WTC11 (cell line): ENCODE measurements at regions not wholly inside any gene's neighbourhood (a gene's known extent, or its start where the extent isn't known, plus 50 kb on each side); places are given as distances from the start of the nearest gene placed in this dataset.

Experiments used
- ATAC-seq: fragments of 200-7000 bp; cut with Tn5 transposase; 2 replicates; pipeline ENCODE4 v1.10.0; 2021; ENCODE audit warnings: mild to moderate bottlenecking, moderate library complexity
- CTCF ChIA-PET: fragments of 300-600 bp; sonication (Branson Sonifier 250); formaldehyde crosslinking; loops from one replicate; lab custom pipeline; 2021; ENCODE audit warnings: antibody characterized with exemption; lab: Charles Lee
- POLR2A ChIA-PET: fragments of 350-600 bp; sonication (Branson Sonifier 250); formaldehyde crosslinking; loops from one replicate; lab custom pipeline; 2021; ENCODE audit warnings: antibody characterized with exemption; lab: Charles Lee
- DNase-seq: peaks from one replicate; pipeline ENCODE4 v3.0.0; 2021; ENCODE audit warnings: low spot score
- H3K27ac Mint-ChIP-seq: 2 replicates; pipeline ENCODE4 v1.8.0; 2021; ENCODE audit warnings: mixed read lengths
- H3K27me3 Mint-ChIP-seq: 2 replicates; pipeline ENCODE4 v1.8.0; 2021; ENCODE audit warnings: low read depth, mild to moderate bottlenecking, moderate library complexity, mixed read lengths
- H3K36me3 Mint-ChIP-seq: 2 replicates; pipeline ENCODE4 v1.8.0; 2021; ENCODE audit warnings: mixed read lengths
- H3K4me1 Mint-ChIP-seq: 2 replicates; pipeline ENCODE4 v1.8.0; 2022; ENCODE audit warnings: mixed read lengths
- H3K4me3 Mint-ChIP-seq: 2 replicates; pipeline ENCODE4 v1.8.0; 2021; ENCODE audit warnings: mild to moderate bottlenecking, moderate library complexity, mixed read lengths
- H3K9me3 Mint-ChIP-seq: 2 replicates; pipeline ENCODE4 v1.8.0; 2021; ENCODE audit warnings: mixed read lengths
- CBFB ChIP-seq: sonication (generic); formaldehyde crosslinking; IDR thresholded peaks from 2 replicates; pipeline ENCODE4 v1.8.1; 2022; ENCODE audit warnings: mild to moderate bottlenecking, low read depth, missing genetic modification reagents
- FOXK1 ChIP-seq: sonication (generic); formaldehyde crosslinking; IDR thresholded peaks from 2 replicates; pipeline ENCODE4 v1.8.0; 2022; ENCODE audit warnings: mild to moderate bottlenecking, moderate library complexity, missing genetic modification reagents
- OVOL2 ChIP-seq: fragments of 250-450 bp; sonication (Bioruptor Pico); IDR thresholded peaks from 2 replicates; pipeline ENCODE4 v1.9.0; 2021; ENCODE audit warnings: mild to moderate bottlenecking, borderline replicate concordance
- ZNF121 ChIP-seq: sonication (generic); formaldehyde crosslinking; IDR thresholded peaks from 2 replicates; pipeline ENCODE4 v1.8.0; 2023; ENCODE audit warnings: missing genetic modification reagents
- TF ChIP-seq, protein P1 (sequence below): sonication (generic); formaldehyde crosslinking; IDR thresholded peaks from 2 replicates; pipeline ENCODE4 v1.8.0; 2023; ENCODE audit warnings: missing genetic modification reagents, mild to moderate bottlenecking, borderline replicate concordance
- TF ChIP-seq, protein P2 (sequence below): sonication (generic); formaldehyde crosslinking; IDR thresholded peaks from 2 replicates; pipeline ENCODE4 v1.8.0; 2022; ENCODE audit warnings: mild to moderate bottlenecking, missing genetic modification reagents
- TF ChIP-seq, protein P3 (sequence below): sonication (generic); formaldehyde crosslinking; IDR thresholded peaks from 2 replicates; pipeline ENCODE4 v1.8.1; 2022; ENCODE audit warnings: missing genetic modification reagents, borderline replicate concordance
- TF ChIP-seq, protein P4 (sequence below): sonication (generic); formaldehyde crosslinking; conservative IDR thresholded peaks from 2 replicates; pipeline ENCODE4 v1.8.1; 2023; ENCODE audit warnings: mild to moderate bottlenecking, low read depth, missing genetic modification reagents, moderate library complexity
- TF ChIP-seq, protein P5 (sequence below): fragments of 250-450 bp; sonication (Bioruptor Pico); IDR thresholded peaks from 2 replicates; pipeline ENCODE4 v1.9.0; 2021; ENCODE audit warnings: mild to moderate bottlenecking
- TF ChIP-seq, protein P6 (sequence below): sonication (generic); formaldehyde crosslinking; IDR thresholded peaks from 2 replicates; pipeline ENCODE4 v1.8.1; 2022; ENCODE audit warnings: low read depth, missing genetic modification reagents, borderline replicate concordance
- TF ChIP-seq, protein P7 (sequence below): fragments of 250-450 bp; sonication (Bioruptor Pico); IDR thresholded peaks from 2 replicates; pipeline ENCODE4 v1.9.0; 2021; ENCODE audit warnings: moderate library complexity, mild to moderate bottlenecking, inconsistent platforms, borderline replicate concordance
- TF ChIP-seq, protein P8 (sequence below): sonication (generic); formaldehyde crosslinking; IDR thresholded peaks from 2 replicates; pipeline ENCODE4 v1.8.0; 2022; ENCODE audit warnings: mild to moderate bottlenecking, missing genetic modification reagents

DNA sequence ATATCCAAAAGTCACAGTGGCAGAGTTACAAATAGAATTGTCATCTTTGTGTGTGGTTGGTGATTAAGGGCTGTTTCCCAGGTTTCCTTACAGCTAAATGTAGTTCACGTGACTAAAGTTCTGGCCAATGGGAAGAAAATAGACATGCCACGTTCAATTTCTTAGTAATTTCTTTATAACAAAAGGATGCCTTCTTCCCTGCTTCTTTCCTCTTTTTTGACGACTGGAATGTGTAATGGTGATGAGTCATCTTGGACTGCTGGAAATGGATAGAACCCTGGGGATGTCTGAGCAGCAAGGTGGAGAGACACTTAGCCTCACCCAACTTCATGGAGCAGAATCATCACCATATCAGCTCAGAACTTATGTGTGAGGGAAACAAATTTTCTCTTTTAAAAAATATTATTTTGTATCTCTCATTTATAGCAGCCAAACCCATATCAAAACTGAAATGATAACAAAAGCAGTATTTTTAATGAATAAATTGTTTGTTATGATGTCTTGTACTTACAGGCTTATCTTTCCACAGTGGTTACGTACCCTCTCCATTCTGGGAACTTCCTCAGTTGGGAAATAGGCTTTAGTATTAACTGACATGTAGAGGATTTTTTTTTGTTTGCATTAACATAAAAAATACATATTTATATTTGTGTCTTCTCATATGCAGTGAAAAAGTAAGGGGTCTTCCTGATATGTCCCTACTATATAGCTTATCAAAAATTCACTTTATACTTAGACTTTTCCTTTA lies 91.1 kb upstream of the CDH2 start (continued):
- TF ChIP-seq, protein P1, sequence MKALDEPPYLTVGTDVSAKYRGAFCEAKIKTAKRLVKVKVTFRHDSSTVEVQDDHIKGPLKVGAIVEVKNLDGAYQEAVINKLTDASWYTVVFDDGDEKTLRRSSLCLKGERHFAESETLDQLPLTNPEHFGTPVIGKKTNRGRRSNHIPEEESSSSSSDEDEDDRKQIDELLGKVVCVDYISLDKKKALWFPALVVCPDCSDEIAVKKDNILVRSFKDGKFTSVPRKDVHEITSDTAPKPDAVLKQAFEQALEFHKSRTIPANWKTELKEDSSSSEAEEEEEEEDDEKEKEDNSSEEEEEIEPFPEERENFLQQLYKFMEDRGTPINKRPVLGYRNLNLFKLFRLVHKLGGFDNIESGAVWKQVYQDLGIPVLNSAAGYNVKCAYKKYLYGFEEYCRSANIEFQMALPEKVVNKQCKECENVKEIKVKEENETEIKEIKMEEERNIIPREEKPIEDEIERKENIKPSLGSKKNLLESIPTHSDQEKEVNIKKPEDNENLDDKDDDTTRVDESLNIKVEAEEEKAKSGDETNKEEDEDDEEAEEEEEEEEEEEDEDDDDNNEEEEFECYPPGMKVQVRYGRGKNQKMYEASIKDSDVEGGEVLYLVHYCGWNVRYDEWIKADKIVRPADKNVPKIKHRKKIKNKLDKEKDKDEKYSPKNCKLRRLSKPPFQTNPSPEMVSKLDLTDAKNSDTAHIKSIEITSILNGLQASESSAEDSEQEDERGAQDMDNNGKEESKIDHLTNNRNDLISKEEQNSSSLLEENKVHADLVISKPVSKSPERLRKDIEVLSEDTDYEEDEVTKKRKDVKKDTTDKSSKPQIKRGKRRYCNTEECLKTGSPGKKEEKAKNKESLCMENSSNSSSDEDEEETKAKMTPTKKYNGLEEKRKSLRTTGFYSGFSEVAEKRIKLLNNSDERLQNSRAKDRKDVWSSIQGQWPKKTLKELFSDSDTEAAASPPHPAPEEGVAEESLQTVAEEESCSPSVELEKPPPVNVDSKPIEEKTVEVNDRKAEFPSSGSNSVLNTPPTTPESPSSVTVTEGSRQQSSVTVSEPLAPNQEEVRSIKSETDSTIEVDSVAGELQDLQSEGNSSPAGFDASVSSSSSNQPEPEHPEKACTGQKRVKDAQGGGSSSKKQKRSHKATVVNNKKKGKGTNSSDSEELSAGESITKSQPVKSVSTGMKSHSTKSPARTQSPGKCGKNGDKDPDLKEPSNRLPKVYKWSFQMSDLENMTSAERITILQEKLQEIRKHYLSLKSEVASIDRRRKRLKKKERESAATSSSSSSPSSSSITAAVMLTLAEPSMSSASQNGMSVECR (CRISPR knock-in tag): no peak
- TF ChIP-seq, protein P2, sequence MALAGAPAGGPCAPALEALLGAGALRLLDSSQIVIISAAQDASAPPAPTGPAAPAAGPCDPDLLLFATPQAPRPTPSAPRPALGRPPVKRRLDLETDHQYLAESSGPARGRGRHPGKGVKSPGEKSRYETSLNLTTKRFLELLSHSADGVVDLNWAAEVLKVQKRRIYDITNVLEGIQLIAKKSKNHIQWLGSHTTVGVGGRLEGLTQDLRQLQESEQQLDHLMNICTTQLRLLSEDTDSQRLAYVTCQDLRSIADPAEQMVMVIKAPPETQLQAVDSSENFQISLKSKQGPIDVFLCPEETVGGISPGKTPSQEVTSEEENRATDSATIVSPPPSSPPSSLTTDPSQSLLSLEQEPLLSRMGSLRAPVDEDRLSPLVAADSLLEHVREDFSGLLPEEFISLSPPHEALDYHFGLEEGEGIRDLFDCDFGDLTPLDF (CRISPR knock-in tag): no peak
- TF ChIP-seq, protein P3, sequence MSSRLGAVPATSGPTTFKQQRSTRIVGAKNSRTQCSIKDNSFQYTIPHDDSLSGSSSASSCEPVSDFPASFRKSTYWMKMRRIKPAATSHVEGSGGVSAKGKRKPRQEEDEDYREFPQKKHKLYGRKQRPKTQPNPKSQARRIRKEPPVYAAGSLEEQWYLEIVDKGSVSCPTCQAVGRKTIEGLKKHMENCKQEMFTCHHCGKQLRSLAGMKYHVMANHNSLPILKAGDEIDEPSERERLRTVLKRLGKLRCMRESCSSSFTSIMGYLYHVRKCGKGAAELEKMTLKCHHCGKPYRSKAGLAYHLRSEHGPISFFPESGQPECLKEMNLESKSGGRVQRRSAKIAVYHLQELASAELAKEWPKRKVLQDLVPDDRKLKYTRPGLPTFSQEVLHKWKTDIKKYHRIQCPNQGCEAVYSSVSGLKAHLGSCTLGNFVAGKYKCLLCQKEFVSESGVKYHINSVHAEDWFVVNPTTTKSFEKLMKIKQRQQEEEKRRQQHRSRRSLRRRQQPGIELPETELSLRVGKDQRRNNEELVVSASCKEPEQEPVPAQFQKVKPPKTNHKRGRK: no peak
- TF ChIP-seq, protein P4, sequence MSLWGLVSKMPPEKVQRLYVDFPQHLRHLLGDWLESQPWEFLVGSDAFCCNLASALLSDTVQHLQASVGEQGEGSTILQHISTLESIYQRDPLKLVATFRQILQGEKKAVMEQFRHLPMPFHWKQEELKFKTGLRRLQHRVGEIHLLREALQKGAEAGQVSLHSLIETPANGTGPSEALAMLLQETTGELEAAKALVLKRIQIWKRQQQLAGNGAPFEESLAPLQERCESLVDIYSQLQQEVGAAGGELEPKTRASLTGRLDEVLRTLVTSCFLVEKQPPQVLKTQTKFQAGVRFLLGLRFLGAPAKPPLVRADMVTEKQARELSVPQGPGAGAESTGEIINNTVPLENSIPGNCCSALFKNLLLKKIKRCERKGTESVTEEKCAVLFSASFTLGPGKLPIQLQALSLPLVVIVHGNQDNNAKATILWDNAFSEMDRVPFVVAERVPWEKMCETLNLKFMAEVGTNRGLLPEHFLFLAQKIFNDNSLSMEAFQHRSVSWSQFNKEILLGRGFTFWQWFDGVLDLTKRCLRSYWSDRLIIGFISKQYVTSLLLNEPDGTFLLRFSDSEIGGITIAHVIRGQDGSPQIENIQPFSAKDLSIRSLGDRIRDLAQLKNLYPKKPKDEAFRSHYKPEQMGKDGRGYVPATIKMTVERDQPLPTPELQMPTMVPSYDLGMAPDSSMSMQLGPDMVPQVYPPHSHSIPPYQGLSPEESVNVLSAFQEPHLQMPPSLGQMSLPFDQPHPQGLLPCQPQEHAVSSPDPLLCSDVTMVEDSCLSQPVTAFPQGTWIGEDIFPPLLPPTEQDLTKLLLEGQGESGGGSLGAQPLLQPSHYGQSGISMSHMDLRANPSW (CRISPR knock-in tag): no peak
- no peak for TF ChIP-seq ZNF121
- TF ChIP-seq FOXK1 (CRISPR knock-in tag): no peak
- TF ChIP-seq, protein P5, sequence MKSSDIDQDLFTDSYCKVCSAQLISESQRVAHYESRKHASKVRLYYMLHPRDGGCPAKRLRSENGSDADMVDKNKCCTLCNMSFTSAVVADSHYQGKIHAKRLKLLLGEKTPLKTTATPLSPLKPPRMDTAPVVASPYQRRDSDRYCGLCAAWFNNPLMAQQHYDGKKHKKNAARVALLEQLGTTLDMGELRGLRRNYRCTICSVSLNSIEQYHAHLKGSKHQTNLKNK (CRISPR knock-in tag): no peak

DNA sequence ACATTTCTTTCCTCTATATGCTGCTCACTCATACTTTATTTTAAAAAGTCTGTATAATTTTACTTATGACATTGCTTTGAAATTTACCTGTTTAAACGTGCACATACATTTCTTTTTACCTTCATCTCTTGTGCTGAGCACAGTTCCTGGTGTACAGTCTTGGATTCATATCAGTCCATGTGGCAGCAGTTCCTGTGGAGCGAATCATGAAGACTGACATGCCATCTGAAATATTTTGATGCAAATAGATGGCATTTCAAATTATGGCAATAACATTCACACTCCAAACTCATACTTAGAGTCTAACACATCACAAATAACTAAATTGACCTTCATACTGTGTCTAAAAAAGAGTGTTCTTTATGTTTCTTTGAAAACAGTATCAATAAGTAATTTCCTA lies 90.3 kb upstream of the CDH2 start:
- CTCF ChIA-PET: no interaction called here
- H3K9me3 Mint-ChIP-seq: no peaks in the 10 kb centered on the region

More for the DNA sequence above, 90.3 kb upstream of the CDH2 start:
- no peak for DNase-seq
- Mint-ChIP-seq H3K4me1 (no peaks in the 10 kb centered on the region), H3K27ac (no peak overlapping the region)
- no peak for TF ChIP-seq OVOL2
- TF ChIP-seq, protein P6, sequence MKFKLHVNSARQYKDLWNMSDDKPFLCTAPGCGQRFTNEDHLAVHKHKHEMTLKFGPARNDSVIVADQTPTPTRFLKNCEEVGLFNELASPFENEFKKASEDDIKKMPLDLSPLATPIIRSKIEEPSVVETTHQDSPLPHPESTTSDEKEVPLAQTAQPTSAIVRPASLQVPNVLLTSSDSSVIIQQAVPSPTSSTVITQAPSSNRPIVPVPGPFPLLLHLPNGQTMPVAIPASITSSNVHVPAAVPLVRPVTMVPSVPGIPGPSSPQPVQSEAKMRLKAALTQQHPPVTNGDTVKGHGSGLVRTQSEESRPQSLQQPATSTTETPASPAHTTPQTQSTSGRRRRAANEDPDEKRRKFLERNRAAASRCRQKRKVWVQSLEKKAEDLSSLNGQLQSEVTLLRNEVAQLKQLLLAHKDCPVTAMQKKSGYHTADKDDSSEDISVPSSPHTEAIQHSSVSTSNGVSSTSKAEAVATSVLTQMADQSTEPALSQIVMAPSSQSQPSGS (CRISPR knock-in tag): no peak
- no peak for TF ChIP-seq CBFB (CRISPR knock-in tag)
- TF ChIP-seq, protein P7, sequence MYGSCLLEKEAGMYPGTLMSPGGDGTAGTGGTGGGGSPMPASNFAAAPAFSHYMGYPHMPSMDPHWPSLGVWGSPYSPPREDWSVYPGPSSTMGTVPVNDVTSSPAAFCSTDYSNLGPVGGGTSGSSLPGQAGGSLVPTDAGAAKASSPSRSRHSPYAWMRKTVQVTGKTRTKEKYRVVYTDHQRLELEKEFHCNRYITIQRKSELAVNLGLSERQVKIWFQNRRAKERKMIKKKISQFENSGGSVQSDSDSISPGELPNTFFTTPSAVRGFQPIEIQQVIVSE: no peak
- TF ChIP-seq, protein P8, sequence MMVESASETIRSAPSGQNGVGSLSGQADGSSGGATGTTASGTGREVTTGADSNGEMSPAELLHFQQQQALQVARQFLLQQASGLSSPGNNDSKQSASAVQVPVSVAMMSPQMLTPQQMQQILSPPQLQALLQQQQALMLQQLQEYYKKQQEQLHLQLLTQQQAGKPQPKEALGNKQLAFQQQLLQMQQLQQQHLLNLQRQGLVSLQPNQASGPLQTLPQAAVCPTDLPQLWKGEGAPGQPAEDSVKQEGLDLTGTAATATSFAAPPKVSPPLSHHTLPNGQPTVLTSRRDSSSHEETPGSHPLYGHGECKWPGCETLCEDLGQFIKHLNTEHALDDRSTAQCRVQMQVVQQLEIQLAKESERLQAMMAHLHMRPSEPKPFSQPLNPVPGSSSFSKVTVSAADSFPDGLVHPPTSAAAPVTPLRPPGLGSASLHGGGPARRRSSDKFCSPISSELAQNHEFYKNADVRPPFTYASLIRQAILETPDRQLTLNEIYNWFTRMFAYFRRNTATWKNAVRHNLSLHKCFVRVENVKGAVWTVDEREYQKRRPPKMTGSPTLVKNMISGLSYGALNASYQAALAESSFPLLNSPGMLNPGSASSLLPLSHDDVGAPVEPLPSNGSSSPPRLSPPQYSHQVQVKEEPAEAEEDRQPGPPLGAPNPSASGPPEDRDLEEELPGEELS (CRISPR knock-in tag): no peak
- TF ChIP-seq, all 79 proteins: peak for 0
- H3K27me3 Mint-ChIP-seq: no peaks in the 10 kb centered on the region
- no peaks in the 10 kb centered on the region for H3K36me3 Mint-ChIP-seq
- ATAC-seq: no peak
- no peak overlapping the region for H3K4me3 Mint-ChIP-seq
- POLR2A ChIA-PET: no interaction called here
